ENCODE measurements at regions not wholly inside any gene's neighbourhood (a gene's known extent, or its start where the extent isn't known, plus 50 kb on each side); places are given as distances from the start of the nearest gene placed in this dataset.

- TF ChIP-seq ZBTB7A (IDR thresholded peaks at IDR 0.05; ENCODE audit: low read depth) = no peak
- TF ChIP-seq REST (IDR thresholded peaks at IDR 0.05; ENCODE audit: low read depth) = no peak
- no peak for TF ChIP-seq USF1 (IDR thresholded peaks at IDR 0.05)
These were observed 1090.9 kb downstream of the PCDH9 start for GRCh38 chr13:66139250-66139649.

- TF ChIP-seq FOXM1 (IDR thresholded peaks at IDR 0.05; ENCODE audit: borderline replicate concordance, low read depth) = no peak
- TF ChIP-seq TCF12 (IDR thresholded peaks at IDR 0.05; ENCODE audit: low read depth) = no peak
- TF ChIP-seq ZBTB7A (IDR thresholded peaks at IDR 0.05; ENCODE audit: low read depth) = no peak
- TF ChIP-seq MAX (IDR thresholded peaks at IDR 0.05) = no peak
- no peak for TF ChIP-seq TEAD4 (IDR thresholded peaks at IDR 0.05)
- no peak for TF ChIP-seq RAD21 (IDR thresholded peaks at IDR 0.05; ENCODE audit: low read depth)
- TF ChIP-seq EP300 (IDR thresholded peaks at IDR 0.05; ENCODE audit: borderline replicate concordance) = no peak
These were observed 1091.8 kb downstream of the PCDH9 start for GRCh38 chr13:66138172-66138811.

GRCh38 chr13:66137384-66137783, 1092.8 kb downstream of the PCDH9 start:
- no peak for TF ChIP-seq MAX (IDR thresholded peaks at IDR 0.05)
- no peak for TF ChIP-seq EGR1 (IDR thresholded peaks at IDR 0.05)
- TF ChIP-seq YY1 (IDR thresholded peaks at IDR 0.05; ENCODE audit: low read depth) = no peak
- no peak for TF ChIP-seq FOXM1 (IDR thresholded peaks at IDR 0.05; ENCODE audit: borderline replicate concordance, low read depth)
- no peak for TF ChIP-seq TCF12 (IDR thresholded peaks at IDR 0.05; ENCODE audit: low read depth)
- no peak for TF ChIP-seq NFIC (IDR thresholded peaks at IDR 0.05)
- no peak for TF ChIP-seq RAD21 (IDR thresholded peaks at IDR 0.05; ENCODE audit: low read depth)
- no peak for TF ChIP-seq REST (IDR thresholded peaks at IDR 0.05; ENCODE audit: low read depth)
- no peak for TF ChIP-seq CEBPB (IDR thresholded peaks at IDR 0.05)

- no peak for TF ChIP-seq TAF1 (IDR thresholded peaks at IDR 0.05; ENCODE audit: low read depth)
- no peak for TF ChIP-seq TEAD4 (IDR thresholded peaks at IDR 0.05)
- TF ChIP-seq EGR1 (IDR thresholded peaks at IDR 0.05) = no peak
- no peak for TF ChIP-seq CREB1 (IDR thresholded peaks at IDR 0.05; ENCODE audit: low read depth)
- no peak for TF ChIP-seq EP300 (IDR thresholded peaks at IDR 0.05; ENCODE audit: borderline replicate concordance)
- no peak for TF ChIP-seq RAD21 (IDR thresholded peaks at IDR 0.05; ENCODE audit: low read depth)
- no peak for TF ChIP-seq MAX (IDR thresholded peaks at IDR 0.05)
- TF ChIP-seq USF1 (IDR thresholded peaks at IDR 0.05) = no peak
These were observed 1101.4 kb downstream of the PCDH9 start for GRCh38 chr13:66128692-66129269.

- no peak for TF ChIP-seq NFIC (IDR thresholded peaks at IDR 0.05)
- no peak for TF ChIP-seq MAX (IDR thresholded peaks at IDR 0.05)
- TF ChIP-seq CREB1 (IDR thresholded peaks at IDR 0.05; ENCODE audit: low read depth) = no peak
- no peak for TF ChIP-seq FOXM1 (IDR thresholded peaks at IDR 0.05; ENCODE audit: borderline replicate concordance, low read depth)
- TF ChIP-seq TEAD4 (IDR thresholded peaks at IDR 0.05) = no peak
- no peak for TF ChIP-seq TCF12 (IDR thresholded peaks at IDR 0.05; ENCODE audit: low read depth)
- TF ChIP-seq REST (IDR thresholded peaks at IDR 0.05; ENCODE audit: low read depth) = no peak
- no peak for TF ChIP-seq TAF1 (IDR thresholded peaks at IDR 0.05; ENCODE audit: low read depth)
These were observed 1101.9 kb downstream of the PCDH9 start for GRCh38 chr13:66128201-66128600.
